Suprapubic skin (tissue), 4 donors: ENCODE measurements at regions not wholly inside any gene's neighbourhood (a gene's known extent, or its start where the extent isn't known, plus 50 kb on each side); places are given as distances from the start of the nearest gene placed in this dataset.

ENCODE experiments used
- CTCF ChIP-seq, 2 donors: fragments of 200-600 bp in 1 of 2; fragments of 450-650 bp in 1 of 2; sonication (generic) in 1 of 2; IDR thresholded peaks; one replicate each; pipeline ENCODE4 v1.5.1; 2016 to 2019; ENCODE audit warnings: antibody characterized with exemption in 2 of 2, mild to moderate bottlenecking in 1 of 2, moderate library complexity in 1 of 2
- POLR2A ChIP-seq, 2 donors: fragments of 450-650 bp; IDR thresholded peaks; one replicate each; pipeline ENCODE4 v1.6.1; 2017; ENCODE audit warnings: antibody characterized with exemption in 2 of 2, mild to moderate bottlenecking in 2 of 2, moderate library complexity in 2 of 2
- POLR2AphosphoS5 ChIP-seq, 3 donors: sonication (generic); formaldehyde crosslinking; IDR thresholded peaks; one replicate each; pipeline ENCODE4 v1.6.1; 2017; ENCODE audit warnings: antibody characterized with exemption in 3 of 3

GRCh38 chr21:25280061-25280460, 327.2 kb downstream of the MRPL39 start:
- no peak for TF ChIP-seq CTCF (IDR thresholded peaks at IDR 0.05)
- TF ChIP-seq POLR2A (IDR thresholded peaks at IDR 0.05): no peak
- TF ChIP-seq POLR2AphosphoS5 (IDR thresholded peaks at IDR 0.05): no peak
